ENCODE measurements at regions not wholly inside any gene's neighbourhood (a gene's known extent, or its start where the extent isn't known, plus 50 kb on each side); places are given as distances from the start of the nearest gene placed in this dataset.
"Not testable (repeated sequence)": the region's sequence is repeated elsewhere in the genome, so short reads cannot be mapped to it uniquely, and the experiment has no call there.

- Mint-ChIP-seq H3K9me3 (peaks cover 0 to 18% (median 6%) of the 10 kb centered on the region in 9 donors), H3K4me1 (peaks cover 0 to 7% (median 0%) of the 10 kb centered on the region in 4 donors), H3K27me3 (no peaks in the 10 kb centered on the region), H3K27ac (no peak overlapping the region), H3K4me3 (no peak overlapping the region), H3K36me3 (no peaks in the 10 kb centered on the region)
- POLR2A ChIA-PET, result no interaction called here
- DNase-seq, result no peak
- no peak for ATAC-seq
Measured at GRCh38 chr5:125483609-125484008, 737.2 kb upstream of the ZNF608 start.

GRCh38 chr5:125484272-125484741 lies 737.9 kb upstream of the ZNF608 start:
- POLR2A ChIA-PET, result no interaction called here
- H3K4me3 Mint-ChIP-seq, result no peak overlapping the region
- no peak for DNase-seq
- peaks cover 0 to 7% (median 0%) of the 10 kb centered on the region in 4 donors for H3K4me1 Mint-ChIP-seq
- ATAC-seq, result no peak
- H3K27ac Mint-ChIP-seq, result no peak overlapping the region
- H3K36me3 Mint-ChIP-seq, result no peaks in the 10 kb centered on the region
- no peaks in the 10 kb centered on the region for H3K27me3 Mint-ChIP-seq
- H3K9me3 Mint-ChIP-seq, result peaks cover 0 to 18% (median 6%) of the 10 kb centered on the region in 9 donors

- POLR2A ChIA-PET, result no interaction called here
- Mint-ChIP-seq H3K27me3 (no peaks in the 10 kb centered on the region), H3K4me1 (peaks cover 0 to 7% (median 0%) of the 10 kb centered on the region in 4 donors), H3K27ac (no peak overlapping the region), H3K36me3 (no peaks in the 10 kb centered on the region), H3K9me3 (peaks cover 0 to 13% (median 4%) of the 10 kb centered on the region in 9 donors), H3K4me3 (no peak overlapping the region)
- ATAC-seq (no peak), DNase-seq (no peak)
Measured at GRCh38 chr5:125484742-125485641, 738.6 kb upstream of the ZNF608 start.

GRCh38 chr5:125485771-125486170 lies 739.3 kb upstream of the ZNF608 start:
- no peak for ATAC-seq
- no peaks in the 10 kb centered on the region for H3K36me3 Mint-ChIP-seq
- H3K4me3 Mint-ChIP-seq, result no peak overlapping the region
- peaks cover 0 to 7% (median 0%) of the 10 kb centered on the region in 4 donors for H3K4me1 Mint-ChIP-seq
- no peak for DNase-seq
- no peaks in the 10 kb centered on the region for H3K27me3 Mint-ChIP-seq
- H3K9me3 Mint-ChIP-seq, result peaks cover 0 to 8% (median 4%) of the 10 kb centered on the region in 9 donors
- POLR2A ChIA-PET, result no interaction called here
- no peak overlapping the region for H3K27ac Mint-ChIP-seq

GRCh38 chr5:125486634-125487033 lies 740.2 kb upstream of the ZNF608 start:
- POLR2A ChIA-PET, result no interaction called here

GRCh38 chr5:125487231-125487630 lies 740.8 kb upstream of the ZNF608 start:
- POLR2A ChIA-PET, result no interaction called here
- H3K27me3 Mint-ChIP-seq, result no peaks in the 10 kb centered on the region

More at GRCh38 chr5:125486634-125487033, 740.2 kb upstream of the ZNF608 start:
- Mint-ChIP-seq H3K9me3 (peaks cover 0 to 8% (median 4%) of the 10 kb centered on the region in 9 donors), H3K27ac (no peak overlapping the region), H3K27me3 (no peaks in the 10 kb centered on the region), H3K4me3 (no peak overlapping the region), H3K4me1 (peaks cover 0 to 7% (median 0%) of the 10 kb centered on the region in 4 donors), H3K36me3 (no peaks in the 10 kb centered on the region)
- ATAC-seq, result no peak
- no peak for DNase-seq

GRCh38 chr5:125487652-125488051 lies 741.2 kb upstream of the ZNF608 start:
- DNase-seq, ATAC-seq, H3K36me3 Mint-ChIP-seq, H3K27ac Mint-ChIP-seq, H3K4me1 Mint-ChIP-seq, H3K4me3 Mint-ChIP-seq, POLR2A ChIA-PET, H3K27me3 Mint-ChIP-seq: not testable (repeated sequence)
- H3K9me3 Mint-ChIP-seq, result peaks cover 0 to 11% (median 4%) of the 10 kb centered on the region in 9 donors

More at GRCh38 chr5:125487231-125487630, 740.8 kb upstream of the ZNF608 start:
- no peak overlapping the region for H3K27ac Mint-ChIP-seq
- DNase-seq, result no peak
- no peak overlapping the region for H3K4me3 Mint-ChIP-seq
- peaks cover 0 to 7% (median 0%) of the 10 kb centered on the region in 4 donors for H3K4me1 Mint-ChIP-seq
- no peak for ATAC-seq
- no peaks in the 10 kb centered on the region for H3K36me3 Mint-ChIP-seq
- H3K9me3 Mint-ChIP-seq, result peaks cover 0 to 10% (median 4%) of the 10 kb centered on the region in 9 donors

GRCh38 chr5:125489146-125489545 lies 742.7 kb upstream of the ZNF608 start:
- peaks cover 0 to 14% (median 3%) of the 10 kb centered on the region in 9 donors for H3K9me3 Mint-ChIP-seq
- POLR2A ChIA-PET, result no interaction called here
- H3K27ac Mint-ChIP-seq, result no peak overlapping the region
- no peak overlapping the region for H3K4me3 Mint-ChIP-seq
- no peak for ATAC-seq
- DNase-seq, result no peak
- no peaks in the 10 kb centered on the region for H3K27me3 Mint-ChIP-seq
- peaks cover 0 to 7% (median 0%) of the 10 kb centered on the region in 4 donors for H3K4me1 Mint-ChIP-seq
- no peaks in the 10 kb centered on the region for H3K36me3 Mint-ChIP-seq

- Mint-ChIP-seq H3K4me3 (no peak overlapping the region), H3K27ac (no peak overlapping the region), H3K27me3 (no peaks in the 10 kb centered on the region), H3K36me3 (no peaks in the 10 kb centered on the region), H3K4me1 (no peaks in the 10 kb centered on the region), H3K9me3 (peaks cover 0 to 20% (median 3%) of the 10 kb centered on the region in 9 donors)
- DNase-seq (no peak), ATAC-seq (no peak)
- POLR2A ChIA-PET, result no interaction called here
Measured at GRCh38 chr5:125491986-125492492, 745.6 kb upstream of the ZNF608 start.

- H3K36me3 Mint-ChIP-seq, result no peaks in the 10 kb centered on the region
- H3K4me1 Mint-ChIP-seq, result no peaks in the 10 kb centered on the region
- H3K9me3 Mint-ChIP-seq, result peaks cover 0 to 26% (median 3%) of the 10 kb centered on the region in 9 donors
- POLR2A ChIA-PET, result no interaction called here
- ATAC-seq, result no peak
- no peak overlapping the region for H3K4me3 Mint-ChIP-seq
- no peaks in the 10 kb centered on the region for H3K27me3 Mint-ChIP-seq
- no peak overlapping the region for H3K27ac Mint-ChIP-seq
- DNase-seq, result no peak
Measured at GRCh38 chr5:125492977-125493376, 746.5 kb upstream of the ZNF608 start.

- no peak overlapping the region for H3K27ac Mint-ChIP-seq
- no peak overlapping the region for H3K4me3 Mint-ChIP-seq
- no peak for ATAC-seq
- H3K36me3 Mint-ChIP-seq, result no peaks in the 10 kb centered on the region
- DNase-seq, result no peak
- H3K27me3 Mint-ChIP-seq, result no peaks in the 10 kb centered on the region
- no peaks in the 10 kb centered on the region for H3K4me1 Mint-ChIP-seq
- POLR2A ChIA-PET, result no interaction called here
- peaks cover 0 to 37% (median 3%) of the 10 kb centered on the region in 9 donors for H3K9me3 Mint-ChIP-seq
Measured at GRCh38 chr5:125496393-125496792, 750.0 kb upstream of the ZNF608 start.

- Mint-ChIP-seq H3K4me3 (no peak overlapping the region), H3K27ac (no peak overlapping the region), H3K9me3 (peaks cover 0 to 37% (median 3%) of the 10 kb centered on the region in 9 donors), H3K4me1 (no peaks in the 10 kb centered on the region), H3K36me3 (peaks cover 0 to 2% (median 0%) of the 10 kb centered on the region in 3 donors), H3K27me3 (no peaks in the 10 kb centered on the region)
- no peak for DNase-seq
- POLR2A ChIA-PET, result no interaction called here
- no peak for ATAC-seq
Measured at GRCh38 chr5:125497651-125498050, 751.2 kb upstream of the ZNF608 start.

- no peak for DNase-seq
- Mint-ChIP-seq H3K36me3 (peaks cover 0 to 2% (median 0%) of the 10 kb centered on the region in 3 donors), H3K27ac (no peak overlapping the region), H3K27me3 (peaks cover 0 to 1% (median 0%) of the 10 kb centered on the region in 5 donors), H3K9me3 (peaks cover 0 to 32% (median 0%) of the 10 kb centered on the region in 9 donors), H3K4me1 (no peaks in the 10 kb centered on the region), H3K4me3 (no peak overlapping the region)
- ATAC-seq, result no peak
- POLR2A ChIA-PET, result no interaction called here
Measured at GRCh38 chr5:125499636-125500332, 753.3 kb upstream of the ZNF608 start.
